NT2/D1 (cell line): ENCODE measurements at regions not wholly inside any gene's neighbourhood (a gene's known extent, or its start where the extent isn't known, plus 50 kb on each side); places are given as distances from the start of the nearest gene placed in this dataset.
"Not testable (repeated sequence)": the region's sequence is repeated elsewhere in the genome, so short reads cannot be mapped to it uniquely, and the experiment has no call there.

Experiments
- SUZ12 ChIP-seq: IDR thresholded peaks from 2 replicates; pipeline ENCODE4 v1.6.1; 2011; ENCODE audit not compliant: insufficient read length, insufficient read depth; ENCODE audit errors: extremely low read depth
- YY1 ChIP-seq: IDR thresholded peaks from 2 replicates; pipeline ENCODE4 v1.6.1; 2011; ENCODE audit not compliant: insufficient read length, insufficient read depth
- ZNF274 ChIP-seq: IDR thresholded peaks from 2 replicates; pipeline ENCODE4 v1.6.1; 2011; ENCODE audit warnings: mild to moderate bottlenecking, low read depth, low read length

DNA sequence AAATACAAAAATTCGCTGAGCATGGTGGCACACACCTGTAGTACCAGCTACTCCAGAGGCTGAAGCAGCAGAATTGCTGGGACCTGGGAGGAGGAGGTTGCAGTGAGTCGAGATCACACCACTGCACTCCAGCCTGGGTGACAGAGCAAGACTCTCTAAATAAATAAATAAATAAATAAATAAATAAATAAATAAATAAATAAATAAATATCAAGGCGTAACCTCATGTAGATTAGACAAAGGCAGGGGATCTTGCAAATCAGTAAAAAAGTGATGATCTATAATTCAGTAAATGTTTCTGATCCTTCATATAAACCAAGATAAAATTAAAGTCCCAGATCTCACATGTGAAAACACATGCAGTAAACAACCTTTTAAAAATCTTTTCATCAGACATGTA, 425.6 kb downstream of the MRPL39 start:
- TF ChIP-seq ZNF274, YY1, SUZ12: not testable (repeated sequence)
